ENCODE measurements at regions not wholly inside any gene's neighbourhood (a gene's known extent, or its start where the extent isn't known, plus 50 kb on each side); places are given as distances from the start of the nearest gene placed in this dataset.

DNA sequence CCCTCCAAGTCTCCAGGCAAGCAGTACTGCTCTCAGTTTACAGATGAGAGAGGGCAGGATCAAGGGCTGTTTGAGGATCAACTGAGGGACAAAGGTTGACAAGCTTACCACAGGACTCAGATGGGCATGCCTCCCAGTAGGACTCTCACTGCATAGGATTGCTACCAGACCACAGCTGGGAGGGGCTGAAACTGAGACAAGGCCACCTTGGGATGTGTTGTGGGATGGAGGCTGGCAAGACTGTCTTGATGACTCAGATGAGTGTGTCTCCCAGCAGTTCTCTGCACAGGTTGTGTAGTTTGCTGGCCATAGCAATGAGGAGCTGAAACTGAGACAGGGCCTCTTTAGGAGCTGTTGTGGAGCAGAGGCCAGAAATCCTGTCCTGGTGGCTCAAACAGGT lies 222.2 kb upstream of the IRX1 start:
- H3K4me2 ChIP-seq (replicated peaks; ENCODE audit: low read depth, low read length, poor library complexity, severe bottlenecking): no peak overlapping the region
- ATAC-seq (ENCODE audit: low read depth): no peak
- Mint-ChIP-seq H3K4me1 (no peaks in the 10 kb centered on the region), H3K4me3 (no peak overlapping the region), H3K27ac (no peak overlapping the region), H3K9me3 (ENCODE audit: insufficient read depth) (peaks cover 5% of the 10 kb centered on the region), H3K27me3 (no peaks in the 10 kb centered on the region)
- no peak overlapping the region for H3K9ac ChIP-seq (ENCODE audit: low read length)
- H3K4me3 ChIP-seq (ENCODE audit: control extremely low read depth in 1 of 5, extremely low read depth in 1 of 5, insufficient read depth in 1 of 5, low read depth in 2 of 5, low read length in 4 of 5): no peak overlapping the region
- intact Hi-C loops (cut with micrococcal nuclease): no loop called here
- H3K36me3 ChIP-seq (replicated peaks in 1 of 2; ENCODE audit: control extremely low read depth in 1 of 2, control insufficient read depth in 1 of 2, extremely low read depth in 1 of 2, insufficient read depth in 2 of 2, low read length in 1 of 2): no peaks in the 10 kb centered on the region
- peaks cover 3 to 24% (median 22%) of the 10 kb centered on the region in 3 donors for H3K9me3 ChIP-seq (ENCODE audit: control extremely low read depth in 1 of 3, control insufficient read depth in 2 of 3, insufficient read depth in 1 of 3, low read length in 2 of 3)
- DNase-seq: no peak
- H4K20me1 ChIP-seq (ENCODE audit: control insufficient read depth, insufficient read depth, low read length, poor library complexity, severe bottlenecking): no peaks in the 10 kb centered on the region
- TF ChIP-seq, protein P1, sequence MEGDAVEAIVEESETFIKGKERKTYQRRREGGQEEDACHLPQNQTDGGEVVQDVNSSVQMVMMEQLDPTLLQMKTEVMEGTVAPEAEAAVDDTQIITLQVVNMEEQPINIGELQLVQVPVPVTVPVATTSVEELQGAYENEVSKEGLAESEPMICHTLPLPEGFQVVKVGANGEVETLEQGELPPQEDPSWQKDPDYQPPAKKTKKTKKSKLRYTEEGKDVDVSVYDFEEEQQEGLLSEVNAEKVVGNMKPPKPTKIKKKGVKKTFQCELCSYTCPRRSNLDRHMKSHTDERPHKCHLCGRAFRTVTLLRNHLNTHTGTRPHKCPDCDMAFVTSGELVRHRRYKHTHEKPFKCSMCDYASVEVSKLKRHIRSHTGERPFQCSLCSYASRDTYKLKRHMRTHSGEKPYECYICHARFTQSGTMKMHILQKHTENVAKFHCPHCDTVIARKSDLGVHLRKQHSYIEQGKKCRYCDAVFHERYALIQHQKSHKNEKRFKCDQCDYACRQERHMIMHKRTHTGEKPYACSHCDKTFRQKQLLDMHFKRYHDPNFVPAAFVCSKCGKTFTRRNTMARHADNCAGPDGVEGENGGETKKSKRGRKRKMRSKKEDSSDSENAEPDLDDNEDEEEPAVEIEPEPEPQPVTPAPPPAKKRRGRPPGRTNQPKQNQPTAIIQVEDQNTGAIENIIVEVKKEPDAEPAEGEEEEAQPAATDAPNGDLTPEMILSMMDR (IDR thresholded peaks at IDR 0.05): no peak
- no peak for TF ChIP-seq EZH2 (IDR thresholded peaks at IDR 0.05; ENCODE audit: borderline replicate concordance, insufficient read depth, low read depth, low read length, poor library complexity, severe bottlenecking)
- no peaks in the 10 kb centered on the region for H3K4me1 ChIP-seq (ENCODE audit: control insufficient read depth in 2 of 2, insufficient read depth in 2 of 2, low read length in 2 of 2)
- no peak overlapping the region for H2AFZ ChIP-seq (ENCODE audit: insufficient read depth, low read depth, low read length, poor library complexity, severe bottlenecking)
- no peak overlapping the region for H3K27ac ChIP-seq (ENCODE audit: low read length in 2 of 2)
- H3K27me3 ChIP-seq (replicated peaks in 1 of 4; ENCODE audit: control extremely low read depth in 1 of 4, control insufficient read depth in 3 of 4, insufficient read depth in 4 of 4, low read length in 3 of 4): no peaks in the 10 kb centered on the region
- no peaks in the 10 kb centered on the region for H3K79me2 ChIP-seq (ENCODE audit: control insufficient read depth, insufficient read depth, low read length)
- ChIA-PET CTCF (no interaction called here), POLR2A (no interaction called here)

DNA sequence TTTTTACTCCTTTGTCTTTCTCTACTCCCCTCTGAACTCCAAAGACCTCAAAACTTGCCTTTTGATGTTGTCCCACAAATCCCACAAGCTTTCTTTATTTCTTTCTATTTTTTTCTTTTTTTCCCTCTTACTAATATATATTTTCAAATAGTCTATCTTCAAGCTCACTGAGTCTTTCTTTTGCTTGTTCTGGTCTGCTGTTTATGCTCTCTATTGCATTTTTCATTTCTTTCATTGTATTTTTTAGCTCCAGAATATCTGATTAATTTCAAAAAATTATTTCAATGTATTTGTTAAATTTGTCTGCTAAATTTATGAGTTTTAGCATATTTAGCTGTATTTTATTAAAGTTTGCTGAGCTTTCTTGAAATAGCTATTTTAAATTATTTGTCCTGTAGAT lies 223.3 kb upstream of the IRX1 start:
- no peak overlapping the region for H3K4me2 ChIP-seq (replicated peaks; ENCODE audit: low read depth, low read length, poor library complexity, severe bottlenecking)
- no peaks in the 10 kb centered on the region for H3K27me3 ChIP-seq (replicated peaks in 1 of 4; ENCODE audit: control extremely low read depth in 1 of 4, control insufficient read depth in 3 of 4, insufficient read depth in 4 of 4, low read length in 3 of 4)
- no peaks in the 10 kb centered on the region for H3K27me3 Mint-ChIP-seq
- H3K9ac ChIP-seq (ENCODE audit: low read length): no peak overlapping the region
- peaks cover 5% of the 10 kb centered on the region for H3K9me3 Mint-ChIP-seq (ENCODE audit: insufficient read depth)
- H2AFZ ChIP-seq (ENCODE audit: insufficient read depth, low read depth, low read length, poor library complexity, severe bottlenecking): no peak overlapping the region
- H3K4me3 ChIP-seq (ENCODE audit: control extremely low read depth in 1 of 5, extremely low read depth in 1 of 5, insufficient read depth in 1 of 5, low read depth in 2 of 5, low read length in 4 of 5): no peak overlapping the region
- peaks cover 3 to 22% (median 19%) of the 10 kb centered on the region in 3 donors for H3K9me3 ChIP-seq (ENCODE audit: control extremely low read depth in 1 of 3, control insufficient read depth in 2 of 3, insufficient read depth in 1 of 3, low read length in 2 of 3)
- DNase-seq (no peak), ATAC-seq (ENCODE audit: low read depth) (no peak)
- H3K79me2 ChIP-seq (ENCODE audit: control insufficient read depth, insufficient read depth, low read length): no peaks in the 10 kb centered on the region
- H3K4me3 Mint-ChIP-seq: no peak overlapping the region
- no peak overlapping the region for H3K27ac ChIP-seq (ENCODE audit: low read length in 2 of 2)
- no peaks in the 10 kb centered on the region for H3K4me1 Mint-ChIP-seq
- CTCF ChIA-PET: no interaction called here
- no peak for TF ChIP-seq EZH2 (IDR thresholded peaks at IDR 0.05; ENCODE audit: borderline replicate concordance, insufficient read depth, low read depth, low read length, poor library complexity, severe bottlenecking)
- TF ChIP-seq, protein P1 (IDR thresholded peaks at IDR 0.05): no peak
- H3K36me3 ChIP-seq (replicated peaks in 1 of 2; ENCODE audit: control extremely low read depth in 1 of 2, control insufficient read depth in 1 of 2, extremely low read depth in 1 of 2, insufficient read depth in 2 of 2, low read length in 1 of 2): no peaks in the 10 kb centered on the region
- H4K20me1 ChIP-seq (ENCODE audit: control insufficient read depth, insufficient read depth, low read length, poor library complexity, severe bottlenecking): no peaks in the 10 kb centered on the region
- H3K4me1 ChIP-seq (ENCODE audit: control insufficient read depth in 2 of 2, insufficient read depth in 2 of 2, low read length in 2 of 2): no peaks in the 10 kb centered on the region
- intact Hi-C loops (cut with micrococcal nuclease): no loop called here
- POLR2A ChIA-PET: no interaction called here
- H3K27ac Mint-ChIP-seq: no peak overlapping the region
